ENCODE measurements at regions not wholly inside any gene's neighbourhood (a gene's known extent, or its start where the extent isn't known, plus 50 kb on each side); places are given as distances from the start of the nearest gene placed in this dataset.
"Not testable (repeated sequence)": the region's sequence is repeated elsewhere in the genome, so short reads cannot be mapped to it uniquely, and the experiment has no call there.

DNA sequence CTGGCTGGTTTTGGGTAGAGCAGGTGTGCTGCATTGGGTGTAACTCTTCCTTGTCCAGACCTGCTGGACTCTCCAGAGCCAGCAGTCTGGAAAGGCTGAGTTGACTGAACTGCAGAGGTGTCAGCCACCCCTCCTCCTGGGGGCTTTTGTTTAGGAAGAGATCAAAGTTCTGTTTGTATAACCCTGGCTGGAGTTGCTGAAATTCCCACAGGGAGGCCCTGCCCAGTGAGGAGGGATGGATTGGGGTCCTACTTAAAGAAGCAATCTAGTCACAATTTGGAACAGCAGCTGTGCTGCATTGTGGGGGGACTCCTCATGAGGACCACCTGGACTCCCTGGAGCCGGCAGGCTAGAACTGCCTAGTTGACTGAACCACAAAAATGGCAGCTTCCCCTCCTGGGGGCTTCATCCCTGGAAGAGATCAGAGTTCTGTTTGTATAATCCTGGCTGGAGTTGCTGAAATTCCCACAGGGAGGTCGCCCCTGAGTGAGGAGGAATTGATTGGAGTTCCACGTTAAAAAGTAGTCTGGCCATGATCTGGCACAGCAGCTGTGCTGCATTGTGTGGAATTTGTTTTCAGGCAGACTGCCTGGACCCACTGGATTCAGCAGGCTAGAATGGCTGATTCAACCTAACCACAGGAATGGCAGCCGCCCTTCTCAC is 264.9 kb upstream of the ZC4H2 start:
- DNase-seq (ENCODE audit: low read depth in 1 of 2, low spot score in 1 of 2): no peak
- H3K27ac ChIP-seq: no peak overlapping the region
- no peak overlapping the region for H3K4me3 ChIP-seq
- H3K9me3 ChIP-seq (ENCODE audit: low read depth): no peaks in the 10 kb centered on the region
- no peaks in the 10 kb centered on the region for H3K4me1 ChIP-seq (ENCODE audit: low read depth)
- H3K27me3 ChIP-seq: no peaks in the 10 kb centered on the region
- TF ChIP-seq, protein P1, sequence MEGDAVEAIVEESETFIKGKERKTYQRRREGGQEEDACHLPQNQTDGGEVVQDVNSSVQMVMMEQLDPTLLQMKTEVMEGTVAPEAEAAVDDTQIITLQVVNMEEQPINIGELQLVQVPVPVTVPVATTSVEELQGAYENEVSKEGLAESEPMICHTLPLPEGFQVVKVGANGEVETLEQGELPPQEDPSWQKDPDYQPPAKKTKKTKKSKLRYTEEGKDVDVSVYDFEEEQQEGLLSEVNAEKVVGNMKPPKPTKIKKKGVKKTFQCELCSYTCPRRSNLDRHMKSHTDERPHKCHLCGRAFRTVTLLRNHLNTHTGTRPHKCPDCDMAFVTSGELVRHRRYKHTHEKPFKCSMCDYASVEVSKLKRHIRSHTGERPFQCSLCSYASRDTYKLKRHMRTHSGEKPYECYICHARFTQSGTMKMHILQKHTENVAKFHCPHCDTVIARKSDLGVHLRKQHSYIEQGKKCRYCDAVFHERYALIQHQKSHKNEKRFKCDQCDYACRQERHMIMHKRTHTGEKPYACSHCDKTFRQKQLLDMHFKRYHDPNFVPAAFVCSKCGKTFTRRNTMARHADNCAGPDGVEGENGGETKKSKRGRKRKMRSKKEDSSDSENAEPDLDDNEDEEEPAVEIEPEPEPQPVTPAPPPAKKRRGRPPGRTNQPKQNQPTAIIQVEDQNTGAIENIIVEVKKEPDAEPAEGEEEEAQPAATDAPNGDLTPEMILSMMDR (IDR thresholded peaks at IDR 0.05; ENCODE audit: low read depth, low read length): no peak
- H3K36me3 ChIP-seq: no peaks in the 10 kb centered on the region

DNA sequence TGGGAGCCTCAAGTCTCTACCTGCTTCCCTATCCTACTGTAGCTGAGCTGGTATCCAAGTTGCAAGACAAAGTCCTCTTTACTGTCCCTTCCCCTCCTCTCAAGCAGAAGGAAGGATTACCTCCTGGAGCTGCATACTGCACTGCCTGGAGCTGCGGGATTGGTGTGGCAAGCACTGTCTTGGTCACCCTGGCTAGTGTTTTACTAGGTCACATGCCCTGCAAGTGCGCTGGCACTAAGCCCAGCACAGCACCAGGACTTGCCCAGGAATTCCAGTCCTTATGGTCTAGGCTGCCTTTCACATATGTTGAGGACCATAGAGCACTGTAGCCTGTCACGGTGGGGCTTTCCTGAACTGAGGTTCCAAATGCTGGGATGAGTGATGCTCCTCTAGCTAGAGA is 227.3 kb upstream of the ZC4H2 start:
- Histone ChIP-seq H3K9me3 (ENCODE audit: low read depth) (no peaks in the 10 kb centered on the region), H3K27ac (no peak overlapping the region), H3K4me1 (ENCODE audit: low read depth) (no peaks in the 10 kb centered on the region), H3K27me3 (no peaks in the 10 kb centered on the region), H3K36me3 (no peaks in the 10 kb centered on the region), H3K4me3 (no peak overlapping the region)
- TF ChIP-seq, protein P1 (IDR thresholded peaks at IDR 0.05; ENCODE audit: low read depth, low read length): no peak
- DNase-seq (ENCODE audit: low read depth in 1 of 2, low spot score in 1 of 2): no peak

DNA sequence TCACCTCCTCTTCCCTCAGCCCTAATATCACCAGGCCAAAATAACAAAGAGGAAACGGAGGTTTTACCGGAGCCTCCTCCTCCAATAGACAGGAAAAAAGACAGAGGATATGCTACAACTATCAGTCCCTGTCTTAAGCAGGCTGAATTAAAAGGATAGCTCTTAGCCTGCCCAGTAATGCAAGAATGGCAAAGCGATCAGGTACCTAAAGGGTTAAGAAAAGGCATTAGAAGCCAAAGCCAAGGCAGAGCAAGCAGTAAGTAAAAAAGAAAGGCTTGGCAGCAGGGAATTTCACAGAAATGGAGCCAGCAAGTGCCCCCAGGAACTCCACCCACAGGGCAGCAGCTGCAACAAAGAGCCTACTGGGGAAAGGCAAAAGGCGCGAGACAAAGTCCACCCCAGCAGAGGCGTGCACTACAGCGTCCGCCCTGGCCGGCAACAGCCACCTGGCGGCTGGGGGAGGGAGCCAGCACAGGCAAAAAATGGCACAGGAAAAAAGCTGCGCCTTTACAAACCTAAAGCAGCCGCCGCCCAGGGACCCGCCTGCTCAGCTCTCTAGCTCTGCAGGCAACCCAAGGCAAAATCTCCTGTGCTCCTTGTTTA is 220.6 kb upstream of the ZC4H2 start:
- Histone ChIP-seq H3K4me3 (peak overlapping the region; percentile 8), H3K36me3 (no peaks in the 10 kb centered on the region), H3K27me3 (no peaks in the 10 kb centered on the region), H3K27ac (no peak overlapping the region), H3K4me1 (ENCODE audit: low read depth) (no peaks in the 10 kb centered on the region), H3K9me3 (ENCODE audit: low read depth) (no peaks in the 10 kb centered on the region)
- TF ChIP-seq, protein P1 (IDR thresholded peaks at IDR 0.05; ENCODE audit: low read depth, low read length): no peak
- peak in 1 of 2 donors; percentile 61 for DNase-seq (ENCODE audit: low read depth in 1 of 2, low spot score in 1 of 2)

DNA sequence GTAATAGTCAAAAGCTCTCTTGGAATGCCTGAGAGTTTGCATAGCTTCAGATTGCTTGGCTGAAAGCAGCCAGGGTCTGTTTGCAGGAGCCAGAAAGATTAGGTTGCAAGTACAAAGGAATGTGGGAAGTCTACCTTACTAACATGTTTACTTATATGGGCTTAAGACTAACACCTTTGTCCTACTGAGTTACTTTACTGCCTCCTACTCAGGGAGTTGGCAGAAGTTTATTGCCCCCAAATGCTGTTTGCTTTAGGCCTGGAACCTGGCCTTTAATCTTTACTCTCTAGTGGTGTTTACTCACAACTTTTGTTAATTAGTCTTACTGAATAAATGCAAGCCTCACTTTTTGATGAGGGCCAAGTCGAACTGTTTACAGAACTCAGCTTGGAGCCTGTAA is 219.4 kb upstream of the ZC4H2 start:
- Histone ChIP-seq H3K4me1 (ENCODE audit: low read depth) (no peaks in the 10 kb centered on the region), H3K27ac (no peak overlapping the region), H3K36me3 (no peaks in the 10 kb centered on the region), H3K9me3 (ENCODE audit: low read depth) (no peaks in the 10 kb centered on the region), H3K27me3 (no peaks in the 10 kb centered on the region), H3K4me3 (no peak overlapping the region)
- TF ChIP-seq, protein P1 (IDR thresholded peaks at IDR 0.05; ENCODE audit: low read depth, low read length): no peak
- DNase-seq (ENCODE audit: low read depth in 1 of 2, low spot score in 1 of 2): no peak

DNA sequence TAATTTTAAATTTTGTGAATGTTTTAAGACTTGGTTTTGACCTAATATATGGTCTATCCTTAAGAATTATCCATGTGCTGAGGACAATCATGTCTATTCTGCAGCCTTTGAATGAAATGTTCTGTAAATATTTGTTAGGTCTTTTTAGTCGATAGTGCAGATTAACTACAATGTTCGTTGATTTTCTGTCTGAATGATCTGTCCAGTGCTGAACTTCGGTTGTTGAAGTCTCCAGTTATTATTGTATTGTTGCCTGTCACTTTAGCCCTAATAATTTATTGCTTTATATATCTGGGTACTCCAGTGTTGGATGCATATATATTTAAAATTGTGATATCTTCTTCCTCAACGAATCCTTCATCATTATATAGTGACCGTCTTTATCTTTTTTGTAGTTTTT is 218.3 kb upstream of the ZC4H2 start:
- TF ChIP-seq, protein P1 (IDR thresholded peaks at IDR 0.05; ENCODE audit: low read depth, low read length): no peak
- Histone ChIP-seq H3K4me1 (ENCODE audit: low read depth) (no peaks in the 10 kb centered on the region), H3K4me3 (no peak overlapping the region), H3K9me3 (ENCODE audit: low read depth) (no peaks in the 10 kb centered on the region), H3K27me3 (no peaks in the 10 kb centered on the region), H3K36me3 (no peaks in the 10 kb centered on the region), H3K27ac (no peak overlapping the region)
- DNase-seq (ENCODE audit: low read depth in 1 of 2, low spot score in 1 of 2): no peak

DNA sequence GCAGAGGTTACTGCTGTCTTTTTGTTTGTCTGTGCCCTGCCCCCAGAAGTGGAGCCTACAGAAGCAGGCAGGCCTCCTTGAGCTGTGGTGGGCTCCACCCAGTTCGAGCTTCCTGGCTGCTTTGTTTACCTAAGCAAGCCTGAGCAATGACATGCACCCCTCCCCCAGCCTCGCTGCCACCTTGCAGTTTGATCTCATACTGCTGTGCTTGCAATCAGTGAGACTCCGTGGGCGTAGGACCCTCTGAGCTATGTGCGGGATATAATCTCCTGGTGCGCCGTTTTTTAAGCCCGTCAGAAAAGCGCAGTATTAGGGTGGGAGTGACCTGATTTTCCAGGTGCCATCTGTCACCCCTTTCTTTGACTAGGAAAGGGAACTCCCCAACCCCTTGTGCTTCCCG is 187.1 kb upstream of the ZC4H2 start:
- DNase-seq (ENCODE audit: low read depth in 1 of 2, low spot score in 1 of 2); H3K4me1 ChIP-seq (ENCODE audit: low read depth); H3K27ac ChIP-seq; H3K27me3 ChIP-seq; H3K4me3 ChIP-seq; H3K9me3 ChIP-seq (ENCODE audit: low read depth); H3K36me3 ChIP-seq: not testable (repeated sequence)

Measured in cardiac muscle cell (in vitro differentiated cells and primary cell).